CD8-positive, alpha-beta memory T cell (primary cell): ENCODE measurements at regions not wholly inside any gene's neighbourhood (a gene's known extent, or its start where the extent isn't known, plus 50 kb on each side); places are given as distances from the start of the nearest gene placed in this dataset.
"Not testable (repeated sequence)": the region's sequence is repeated elsewhere in the genome, so short reads cannot be mapped to it uniquely, and the experiment has no call there.

Experiments used
- CTCF ChIA-PET: fragments of 350-600 bp; sonication (Branson Sonifier 250); formaldehyde crosslinking; loops from one replicate; lab custom pipeline; 2021; ENCODE audit warnings: antibody characterized with exemption; lab: Charles Lee
- POLR2A ChIA-PET: fragments of 350-600 bp; sonication (Branson Sonifier 250); formaldehyde crosslinking; loops from one replicate; lab custom pipeline; 2021; ENCODE audit warnings: antibody characterized with exemption; lab: Charles Lee
- DNase-seq, 5 donors: peaks; one replicate each; pipeline versions ENCODE4 v3.0.0 to v3.0.0-alpha.2; 2020 to 2022; ENCODE audit warnings: mixed read lengths in 1 of 5
- H3K27ac ChIP-seq: one replicate; pipeline ENCODE4 v1.7.0; 2013; ENCODE audit warnings: low read depth, mild to moderate bottlenecking, low read length, moderate library complexity
- H3K27me3 ChIP-seq: 2 replicates; pipeline ENCODE4 v1.7.0; 2013; ENCODE audit warnings: low read length, mild to moderate bottlenecking; ENCODE audit not compliant: insufficient read depth, poor library complexity, severe bottlenecking
- H3K36me3 ChIP-seq: 2 replicates; pipeline ENCODE4 v1.7.0; 2013; ENCODE audit warnings: mild to moderate bottlenecking, low read length, moderate library complexity; ENCODE audit not compliant: insufficient read depth
- H3K4me1 ChIP-seq: 2 replicates; pipeline ENCODE4 v1.7.0; 2013; ENCODE audit warnings: mild to moderate bottlenecking, low read length, moderate library complexity; ENCODE audit not compliant: insufficient read depth
- H3K4me3 ChIP-seq: 2 replicates; pipeline ENCODE4 v1.7.0; 2013; ENCODE audit warnings: mild to moderate bottlenecking, low read length
- H3K9me3 ChIP-seq: 2 replicates; pipeline ENCODE4 v1.7.0; 2013; ENCODE audit warnings: mild to moderate bottlenecking, low read length
- H3K27ac Mint-ChIP-seq, 8 donors: one replicate each; pipeline ENCODE4 v1.8.0; 2020 to 2021; ENCODE audit warnings: mixed read lengths in 8 of 8, mild to moderate bottlenecking in 6 of 8, inconsistent platforms in 3 of 8, moderate library complexity in 3 of 8
- H3K27me3 Mint-ChIP-seq, 2 donors: one replicate each; pipeline ENCODE4 v1.8.0; 2020 to 2021; ENCODE audit warnings: mixed read lengths in 2 of 2, mild to moderate bottlenecking in 1 of 2, moderate library complexity in 1 of 2
- H3K36me3 Mint-ChIP-seq, 3 donors: one replicate each; pipeline ENCODE4 v1.8.0; 2020 to 2021; ENCODE audit warnings: mixed read lengths in 3 of 3, inconsistent platforms in 1 of 3, mild to moderate bottlenecking in 1 of 3
- H3K4me1 Mint-ChIP-seq, 3 donors: one replicate each; pipeline ENCODE4 v1.8.0; 2020 to 2021; ENCODE audit warnings: mixed read lengths in 3 of 3, inconsistent platforms in 1 of 3, mild to moderate bottlenecking in 1 of 3
- H3K4me3 Mint-ChIP-seq, 7 donors: one replicate each; pipeline ENCODE4 v1.8.0; 2020 to 2021; ENCODE audit warnings: mixed read lengths in 7 of 7, mild to moderate bottlenecking in 6 of 7, moderate library complexity in 4 of 7, inconsistent platforms in 2 of 7
- H3K9me3 Mint-ChIP-seq, 5 donors: one replicate each; pipeline ENCODE4 v1.8.0; 2020 to 2022; ENCODE audit warnings: mixed read lengths in 5 of 5, mild to moderate bottlenecking in 3 of 5, moderate library complexity in 2 of 5, inconsistent platforms in 1 of 5

DNA sequence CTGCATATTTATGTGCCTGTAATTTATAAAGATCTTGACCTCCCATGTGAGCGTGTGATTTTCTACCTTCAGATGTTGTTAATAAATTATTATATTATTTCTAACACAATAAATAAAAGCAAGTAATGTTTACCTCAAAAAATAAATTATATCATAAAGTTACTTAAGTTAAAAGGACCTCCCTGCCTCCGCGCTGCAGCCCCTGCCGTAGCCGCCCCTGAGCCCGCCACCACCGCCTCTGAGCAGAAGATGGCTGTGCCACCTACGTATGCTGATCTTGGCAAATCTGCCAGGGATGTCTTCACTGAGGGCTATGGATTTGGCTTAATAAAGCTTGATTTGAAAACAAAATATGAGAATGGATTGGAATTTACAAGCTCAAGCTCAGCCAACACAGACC, 119.6 kb upstream of the BRWD3 start:
- POLR2A ChIA-PET: no interaction called here
- Mint-ChIP-seq H3K9me3 (peaks cover 3 to 31% (median 14%) of the 10 kb centered on the region in 5 donors), H3K27ac (no peak overlapping the region), H3K4me3 (no peak overlapping the region), H3K4me1 (no peaks in the 10 kb centered on the region), H3K27me3 (peaks cover 0 to 1% of the 10 kb centered on the region in 2 donors), H3K36me3 (no peaks in the 10 kb centered on the region)
- CTCF ChIA-PET: no interaction called here
- Histone ChIP-seq H3K9me3 (no peaks in the 10 kb centered on the region), H3K4me3 (no peak overlapping the region), H3K27me3 (no peaks in the 10 kb centered on the region), H3K36me3 (no peaks in the 10 kb centered on the region), H3K27ac (no peak overlapping the region), H3K4me1 (no peaks in the 10 kb centered on the region)
- no peak for DNase-seq

DNA sequence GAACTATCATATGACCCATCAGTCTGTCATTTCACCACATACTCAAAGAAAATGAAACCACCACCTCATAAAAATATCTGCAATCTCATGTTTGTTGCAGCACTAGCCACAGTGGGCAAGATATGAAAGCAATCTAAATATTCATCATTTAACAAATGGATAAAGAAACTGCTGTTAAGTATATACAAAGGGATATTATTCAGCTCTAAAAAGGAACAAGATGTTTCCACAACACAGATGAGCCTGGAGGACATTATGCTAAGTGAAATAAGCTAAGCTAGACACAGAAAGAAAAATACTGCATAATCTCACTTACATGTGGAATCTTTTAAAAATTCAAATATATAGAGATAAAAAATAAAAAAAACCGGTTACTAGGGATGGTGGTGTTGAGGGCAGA, 108.2 kb upstream of the BRWD3 start:
- Mint-ChIP-seq H3K27me3 (no peaks in the 10 kb centered on the region), H3K9me3 (peaks cover 0 to 37% (median 18%) of the 10 kb centered on the region in 5 donors), H3K27ac (no peak overlapping the region), H3K4me3 (no peak overlapping the region), H3K4me1 (no peaks in the 10 kb centered on the region), H3K36me3 (no peaks in the 10 kb centered on the region)
- Histone ChIP-seq H3K36me3 (no peaks in the 10 kb centered on the region), H3K27ac (no peak overlapping the region), H3K4me3 (no peak overlapping the region), H3K9me3 (peaks cover 4% of the 10 kb centered on the region), H3K27me3 (no peaks in the 10 kb centered on the region), H3K4me1 (no peaks in the 10 kb centered on the region)
- POLR2A ChIA-PET: no interaction called here
- no peak for DNase-seq
- CTCF ChIA-PET: no interaction called here

DNA sequence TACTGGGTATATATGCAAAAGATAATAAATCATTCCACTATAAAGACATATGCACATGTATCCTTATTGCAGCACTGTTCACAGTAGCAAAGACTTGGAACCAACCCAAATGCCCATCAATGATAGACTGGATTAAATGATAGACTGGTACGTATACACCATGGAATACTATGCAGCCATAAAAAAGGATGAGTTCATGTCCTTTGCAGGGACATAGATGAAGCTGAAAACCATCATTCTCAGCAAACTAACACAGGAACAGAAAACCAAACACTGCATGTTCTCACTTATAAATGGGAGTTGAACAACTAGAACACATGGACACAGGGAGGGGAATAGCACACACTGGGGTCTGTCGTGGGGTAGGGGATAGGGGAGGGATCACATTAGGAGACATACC, 102.7 kb upstream of the BRWD3 start:
- H3K27me3 Mint-ChIP-seq, POLR2A ChIA-PET, H3K36me3 Mint-ChIP-seq, H3K27me3 ChIP-seq, H3K27ac ChIP-seq, H3K4me1 Mint-ChIP-seq, H3K4me1 ChIP-seq, H3K4me3 ChIP-seq, H3K4me3 Mint-ChIP-seq, CTCF ChIA-PET, H3K27ac Mint-ChIP-seq, DNase-seq, H3K9me3 ChIP-seq, H3K36me3 ChIP-seq: not testable (repeated sequence)
- peaks cover 10 to 58% (median 41%) of the 10 kb centered on the region in 5 donors for H3K9me3 Mint-ChIP-seq

DNA sequence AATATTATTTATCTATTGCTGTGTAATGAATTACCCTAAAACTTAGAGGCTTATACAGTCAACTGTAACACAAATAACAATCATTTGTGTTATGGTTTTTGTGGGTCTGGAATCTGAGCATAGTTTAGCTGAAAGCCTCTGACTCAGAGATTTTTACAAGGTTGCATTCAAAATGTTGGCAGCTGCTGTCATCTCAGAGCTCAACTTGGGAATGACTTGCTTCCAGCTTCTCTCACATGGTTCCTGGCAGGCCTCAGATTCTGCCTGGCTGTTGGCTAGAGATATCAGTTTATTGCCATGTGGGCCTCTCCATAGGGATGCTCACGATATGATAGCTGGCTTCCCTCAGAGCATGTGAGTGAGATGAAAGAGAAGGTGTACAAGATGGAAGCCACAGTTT, 70.2 kb upstream of the BRWD3 start:
- no peaks in the 10 kb centered on the region for H3K4me1 ChIP-seq
- ChIA-PET POLR2A (no interaction called here), CTCF (no interaction called here)
- H3K36me3 ChIP-seq: no peaks in the 10 kb centered on the region
- no peaks in the 10 kb centered on the region for H3K36me3 Mint-ChIP-seq
- no peaks in the 10 kb centered on the region for H3K9me3 Mint-ChIP-seq
- no peaks in the 10 kb centered on the region for H3K27me3 ChIP-seq
- H3K9me3 ChIP-seq: no peaks in the 10 kb centered on the region
- no peaks in the 10 kb centered on the region for H3K4me1 Mint-ChIP-seq
- H3K27me3 Mint-ChIP-seq: no peaks in the 10 kb centered on the region
- H3K4me3 ChIP-seq: no peak overlapping the region
- no peak for DNase-seq
- H3K27ac ChIP-seq: no peak overlapping the region
- no peak overlapping the region for H3K4me3 Mint-ChIP-seq
- H3K27ac Mint-ChIP-seq: no peak overlapping the region

DNA sequence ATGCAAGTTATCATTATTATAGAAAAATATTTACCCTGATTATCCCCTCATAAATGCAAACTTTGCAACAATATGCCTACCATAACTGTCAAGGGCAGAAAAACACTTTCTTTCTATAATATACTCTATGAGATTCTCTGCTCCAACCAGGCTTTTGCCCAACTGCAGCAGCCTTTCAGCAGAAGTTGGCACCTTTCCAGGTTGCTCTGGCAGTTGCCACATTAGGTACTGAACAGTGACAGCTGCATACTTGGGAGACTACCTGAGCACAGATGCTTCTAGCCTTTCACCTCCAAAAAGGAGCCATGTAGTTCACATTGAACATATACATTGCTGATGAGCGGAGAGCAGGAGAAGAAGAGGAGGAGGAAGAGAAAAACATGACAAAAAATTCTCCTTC, 69.5 kb upstream of the BRWD3 start:
- H3K4me1 ChIP-seq: no peaks in the 10 kb centered on the region
- no peaks in the 10 kb centered on the region for H3K27me3 ChIP-seq
- H3K9me3 Mint-ChIP-seq: no peaks in the 10 kb centered on the region
- DNase-seq: no peak
- H3K27me3 Mint-ChIP-seq: no peaks in the 10 kb centered on the region
- ChIA-PET CTCF (no interaction called here), POLR2A (no interaction called here)
- H3K4me1 Mint-ChIP-seq: no peaks in the 10 kb centered on the region
- no peaks in the 10 kb centered on the region for H3K36me3 ChIP-seq
- no peak overlapping the region for H3K4me3 Mint-ChIP-seq
- H3K27ac ChIP-seq: no peak overlapping the region
- no peaks in the 10 kb centered on the region for H3K9me3 ChIP-seq
- H3K4me3 ChIP-seq: no peak overlapping the region
- no peaks in the 10 kb centered on the region for H3K36me3 Mint-ChIP-seq
- H3K27ac Mint-ChIP-seq: no peak overlapping the region

DNA sequence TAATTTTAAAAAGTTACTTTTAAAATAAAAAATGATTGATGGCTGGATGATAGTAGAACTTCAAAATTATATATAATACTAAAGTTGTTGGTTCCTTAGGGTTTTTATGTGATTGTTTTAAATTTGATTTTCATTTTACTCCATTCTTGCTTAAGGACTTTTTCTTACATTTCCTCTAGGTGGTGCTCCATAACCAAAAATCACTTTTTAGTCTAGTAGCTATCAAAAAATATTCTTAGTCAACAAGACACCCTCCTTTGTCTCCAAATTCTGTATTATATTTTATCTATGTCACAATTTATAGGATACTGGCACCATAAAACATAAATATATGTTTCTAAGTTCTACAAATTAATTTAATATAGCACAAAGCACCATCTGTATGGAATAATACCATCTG, 67.2 kb upstream of the BRWD3 start:
- no peak overlapping the region for H3K27ac ChIP-seq
- H3K27me3 Mint-ChIP-seq: no peaks in the 10 kb centered on the region
- H3K36me3 ChIP-seq: no peaks in the 10 kb centered on the region
- H3K4me1 Mint-ChIP-seq: no peaks in the 10 kb centered on the region
- no peaks in the 10 kb centered on the region for H3K9me3 ChIP-seq
- CTCF ChIA-PET: no interaction called here
- POLR2A ChIA-PET: interaction anchor here (0.8 kb wide), 1 partner anchor 67 kb away, joined by 3 read pairs; the partner anchor contains the start of gene BRWD3
- no peaks in the 10 kb centered on the region for H3K4me1 ChIP-seq
- no peak overlapping the region for H3K4me3 ChIP-seq
- H3K36me3 Mint-ChIP-seq: no peaks in the 10 kb centered on the region
- no peaks in the 10 kb centered on the region for H3K9me3 Mint-ChIP-seq
- no peaks in the 10 kb centered on the region for H3K27me3 ChIP-seq
- no peak overlapping the region for H3K4me3 Mint-ChIP-seq
- peak in 2 of 5 donors; percentile 7 for DNase-seq
- no peak overlapping the region for H3K27ac Mint-ChIP-seq
